Panc1 (cell line): ENCODE measurements at regions not wholly inside any gene's neighbourhood (a gene's known extent, or its start where the extent isn't known, plus 50 kb on each side); places are given as distances from the start of the nearest gene placed in this dataset.

Experiments
- ATAC-seq: fragments of 200-7000 bp; cut with Tn5 transposase; 2 replicates; pipeline ENCODE4 v1.9.1; 2020; ENCODE audit warnings: mild to moderate bottlenecking, moderate library complexity
- BruUV-seq: library from RNA; stranded (reverse); fragments of 400-500 nt; replicated peaks from 2 replicates; lab custom pipeline; 2021; lab: Mats Ljungman, UMichigan
- CTCF ChIA-PET: fragments of 300-600 bp; sonication (Branson Sonifier 250); formaldehyde crosslinking; loops from one replicate; lab custom pipeline; 2022; ENCODE audit warnings: antibody characterized with exemption; lab: Charles Lee
- POLR2A ChIA-PET: fragments of 300-600 bp; sonication (Branson Sonifier 250); formaldehyde crosslinking; loops from one replicate; lab custom pipeline; 2022; ENCODE audit warnings: antibody characterized with exemption; lab: Charles Lee
- DNase-seq: peaks from one replicate; pipeline ENCODE4 v3.0.0-alpha.2; 2010; ENCODE audit warnings: low read depth, low spot score
- H3K27ac ChIP-seq: 2 replicates; pipeline ENCODE4 v1.5.1; 2011; ENCODE audit warnings: mild to moderate bottlenecking, low read length, inconsistent platforms
- H3K27me3 ChIP-seq: fragments of 200-500 bp; sonication (Bioruptor generic); 2 replicates; pipeline ENCODE4 v1.6.0; 2014; ENCODE audit warnings: low read length, inconsistent platforms; ENCODE audit not compliant: control insufficient read depth, insufficient read depth
- H3K36me3 ChIP-seq: fragments of 200-500 bp; sonication (Bioruptor generic); 2 replicates; pipeline ENCODE4 v1.5.1; 2014; ENCODE audit warnings: inconsistent platforms, mild to moderate bottlenecking, low read length, moderate library complexity; ENCODE audit not compliant: control insufficient read depth, insufficient read depth
- H3K4me1 ChIP-seq: 2 replicates; pipeline ENCODE4 v1.5.1; 2011; ENCODE audit warnings: inconsistent platforms, mild to moderate bottlenecking, low read length, moderate library complexity; ENCODE audit not compliant: control insufficient read depth, insufficient read depth
- H3K4me3 ChIP-seq, 2 experiments: 2 replicates each; pipeline ENCODE4 v1.5.1; 2011 to 2012; ENCODE audit warnings: low read depth in 2 of 2, low read length in 2 of 2, mild to moderate bottlenecking in 2 of 2, inconsistent platforms in 1 of 2, moderate library complexity in 1 of 2
- H3K9me3 ChIP-seq: fragments of 200-500 bp; sonication (Bioruptor generic); 2 replicates; pipeline ENCODE4 v1.5.1; 2014; ENCODE audit warnings: low read depth, mild to moderate bottlenecking, inconsistent platforms, low read length, moderate library complexity; ENCODE audit not compliant: control insufficient read depth, insufficient read depth
- CTCF ChIP-seq: fragments of 450-650 bp; IDR thresholded peaks from 2 replicates; pipeline ENCODE4 v1.5.1; 2017; ENCODE audit warnings: mild to moderate bottlenecking
- POLR2AphosphoS5 ChIP-seq: IDR thresholded peaks from 2 replicates; pipeline ENCODE4 v1.6.1; 2012; ENCODE audit warnings: mild to moderate bottlenecking, low read depth, low read length, moderate library complexity
- REST ChIP-seq, 2 experiments: IDR thresholded peaks; 2 replicates each; pipeline ENCODE4 v1.6.1; 2011 to 2012; ENCODE audit warnings: low read depth in 2 of 2, control low read depth in 1 of 2, low read length in 1 of 2, mild to moderate bottlenecking in 1 of 2, moderate library complexity in 1 of 2; ENCODE audit not compliant: insufficient read depth in 1 of 2
- SIN3A ChIP-seq: IDR thresholded peaks from 2 replicates; pipeline ENCODE4 v1.6.1; 2012; ENCODE audit warnings: low read depth, mild to moderate bottlenecking, low read length, moderate library complexity, borderline replicate concordance; ENCODE audit not compliant: insufficient read depth
- TCF7L2 ChIP-seq: IDR thresholded peaks from 2 replicates; pipeline ENCODE4 v1.6.1; 2011; ENCODE audit warnings: mild to moderate bottlenecking, low read depth, low read length, inconsistent platforms
- in situ Hi-C: cut with HindIII; loops from 2 replicates; pipeline ENCODE4 v1.10.0; 2016; ENCODE audit warnings: low sequenced_read_pairs, low pct_unique_long_range_greater_than_20kb
- intact Hi-C: fragments of 100-400 bp; cut with micrococcal nuclease; formaldehyde crosslinking; loops from one replicate; pipeline ENCODE4 v1.10.0; 2022; ENCODE audit not compliant: unreplicated experiment

- no peaks in the 10 kb centered on the region for H3K27me3 ChIP-seq
- TF ChIP-seq CTCF (no peak), POLR2AphosphoS5 (no peak), TCF7L2 (no peak), REST (IDR thresholded peaks at IDR 0.05; ENCODE audit: insufficient read depth in 1 of 2, low read depth in 2 of 2, low read length in 1 of 2) (no peak), SIN3A (no peak)
- H3K27ac ChIP-seq, result no peak overlapping the region
- ATAC-seq, result no peak
- no peaks in the 10 kb centered on the region for H3K4me1 ChIP-seq
- in situ Hi-C loops (no loop called here), intact Hi-C loops (no loop called here)
- no TSS peak for BruUV-seq
- no peaks in the 10 kb centered on the region for H3K9me3 ChIP-seq
- POLR2A ChIA-PET, result no interaction called here
- CTCF ChIA-PET, result no interaction called here
- no peak overlapping the region for H3K4me3 ChIP-seq
- no peaks in the 10 kb centered on the region for H3K36me3 ChIP-seq
- DNase-seq, result no peak
Measured at GRCh38 chr3:164377466-164377865, 700.8 kb downstream of the SI start.

GRCh38 chr3:164375995-164376394, 702.3 kb downstream of the SI start:
- Histone ChIP-seq H3K9me3 (no peaks in the 10 kb centered on the region), H3K36me3 (no peaks in the 10 kb centered on the region), H3K4me1 (no peaks in the 10 kb centered on the region), H3K27ac (no peak overlapping the region), H3K27me3 (no peaks in the 10 kb centered on the region), H3K4me3 (no peak overlapping the region)
- CTCF ChIA-PET, result no interaction called here
- intact Hi-C loops (no loop called here), in situ Hi-C loops (no loop called here)
- POLR2A ChIA-PET, result no interaction called here
- DNase-seq (no peak), ATAC-seq (no peak)
- TF ChIP-seq POLR2AphosphoS5, result no peak
- TF ChIP-seq REST (IDR thresholded peaks at IDR 0.05; ENCODE audit: insufficient read depth in 1 of 2, low read depth in 2 of 2, low read length in 1 of 2), result no peak
- TF ChIP-seq TCF7L2, result no peak
- TF ChIP-seq CTCF, result no peak
- TF ChIP-seq SIN3A, result no peak
- BruUV-seq, result no TSS peak
